ENCODE measurements at regions not wholly inside any gene's neighbourhood (a gene's known extent, or its start where the extent isn't known, plus 50 kb on each side); places are given as distances from the start of the nearest gene placed in this dataset.

GRCh38 chr13:39253774-39254173, 215.5 kb downstream of the NHLRC3 start:
- Histone ChIP-seq H3K4me1 (ENCODE audit: insufficient read depth, insufficient read length) (no peaks in the 10 kb centered on the region), H3K36me3 (ENCODE audit: insufficient read depth, insufficient read length, low read length) (no peaks in the 10 kb centered on the region), H3K9me3 (ENCODE audit: insufficient read depth, low read length) (no peaks in the 10 kb centered on the region), H3K9ac (ENCODE audit: insufficient read length, low read depth) (no peak overlapping the region), H3K27me3 (ENCODE audit: insufficient read depth, insufficient read length) (no peaks in the 10 kb centered on the region), H3K4me3 (ENCODE audit: insufficient read length, low read depth) (no peak overlapping the region)
- TF ChIP-seq SUZ12 (IDR thresholded peaks at IDR 0.05; ENCODE audit: extremely low read depth, insufficient read depth, insufficient read length) (no peak), YY1 (IDR thresholded peaks at IDR 0.05; ENCODE audit: insufficient read depth, insufficient read length) (no peak), ZNF274 (IDR thresholded peaks at IDR 0.05; ENCODE audit: low read depth, low read length) (no peak)
- DNase-seq (ENCODE audit: low read depth, low spot score) = no peak

GRCh38 chr13:39254601-39255000, 216.3 kb downstream of the NHLRC3 start:
- TF ChIP-seq ZNF274 (IDR thresholded peaks at IDR 0.05; ENCODE audit: low read depth, low read length) (no peak), SUZ12 (IDR thresholded peaks at IDR 0.05; ENCODE audit: extremely low read depth, insufficient read depth, insufficient read length) (no peak), YY1 (IDR thresholded peaks at IDR 0.05; ENCODE audit: insufficient read depth, insufficient read length) (no peak)

GRCh38 chr13:39257642-39258041, 219.4 kb downstream of the NHLRC3 start:
- H3K36me3 ChIP-seq (ENCODE audit: insufficient read depth, insufficient read length, low read length) = no peaks in the 10 kb centered on the region
- no peaks in the 10 kb centered on the region for H3K27me3 ChIP-seq (ENCODE audit: insufficient read depth, insufficient read length)
- DNase-seq (ENCODE audit: low read depth, low spot score) = no peak
- H3K9me3 ChIP-seq (ENCODE audit: insufficient read depth, low read length) = no peaks in the 10 kb centered on the region
- no peaks in the 10 kb centered on the region for H3K4me1 ChIP-seq (ENCODE audit: insufficient read depth, insufficient read length)
- no peak overlapping the region for H3K4me3 ChIP-seq (ENCODE audit: insufficient read length, low read depth)
- TF ChIP-seq YY1 (IDR thresholded peaks at IDR 0.05; ENCODE audit: insufficient read depth, insufficient read length) (no peak), SUZ12 (IDR thresholded peaks at IDR 0.05; ENCODE audit: extremely low read depth, insufficient read depth, insufficient read length) (no peak), ZNF274 (IDR thresholded peaks at IDR 0.05; ENCODE audit: low read depth, low read length) (no peak)
- H3K9ac ChIP-seq (ENCODE audit: insufficient read length, low read depth) = no peak overlapping the region

More at GRCh38 chr13:39254601-39255000, 216.3 kb downstream of the NHLRC3 start:
- no peak overlapping the region for H3K9ac ChIP-seq (ENCODE audit: insufficient read length, low read depth)
- no peaks in the 10 kb centered on the region for H3K4me1 ChIP-seq (ENCODE audit: insufficient read depth, insufficient read length)
- DNase-seq (ENCODE audit: low read depth, low spot score) = no peak
- no peaks in the 10 kb centered on the region for H3K9me3 ChIP-seq (ENCODE audit: insufficient read depth, low read length)
- no peaks in the 10 kb centered on the region for H3K27me3 ChIP-seq (ENCODE audit: insufficient read depth, insufficient read length)
- no peaks in the 10 kb centered on the region for H3K36me3 ChIP-seq (ENCODE audit: insufficient read depth, insufficient read length, low read length)
- no peak overlapping the region for H3K4me3 ChIP-seq (ENCODE audit: insufficient read length, low read depth)

GRCh38 chr13:39259371-39260140, 221.3 kb downstream of the NHLRC3 start:
- H3K9me3 ChIP-seq (ENCODE audit: insufficient read depth, low read length) = no peaks in the 10 kb centered on the region
- H3K27me3 ChIP-seq (ENCODE audit: insufficient read depth, insufficient read length) = no peaks in the 10 kb centered on the region
- DNase-seq (ENCODE audit: low read depth, low spot score) = no peak
- TF ChIP-seq YY1 (IDR thresholded peaks at IDR 0.05; ENCODE audit: insufficient read depth, insufficient read length) (no peak), SUZ12 (IDR thresholded peaks at IDR 0.05; ENCODE audit: extremely low read depth, insufficient read depth, insufficient read length) (no peak), ZNF274 (IDR thresholded peaks at IDR 0.05; ENCODE audit: low read depth, low read length) (no peak)
- H3K4me1 ChIP-seq (ENCODE audit: insufficient read depth, insufficient read length) = no peaks in the 10 kb centered on the region
- H3K9ac ChIP-seq (ENCODE audit: insufficient read length, low read depth) = no peak overlapping the region
- H3K4me3 ChIP-seq (ENCODE audit: insufficient read length, low read depth) = no peak overlapping the region
- H3K36me3 ChIP-seq (ENCODE audit: insufficient read depth, insufficient read length, low read length) = no peaks in the 10 kb centered on the region

- Histone ChIP-seq H3K9ac (ENCODE audit: insufficient read length, low read depth) (no peak overlapping the region), H3K27me3 (ENCODE audit: insufficient read depth, insufficient read length) (no peaks in the 10 kb centered on the region), H3K4me3 (ENCODE audit: insufficient read length, low read depth) (no peak overlapping the region), H3K36me3 (ENCODE audit: insufficient read depth, insufficient read length, low read length) (no peaks in the 10 kb centered on the region), H3K9me3 (ENCODE audit: insufficient read depth, low read length) (peaks cover 6% of the 10 kb centered on the region; the same call in 1 of the 2 replicates), H3K4me1 (ENCODE audit: insufficient read depth, insufficient read length) (no peaks in the 10 kb centered on the region)
- TF ChIP-seq SUZ12 (IDR thresholded peaks at IDR 0.05; ENCODE audit: extremely low read depth, insufficient read depth, insufficient read length) (no peak), YY1 (IDR thresholded peaks at IDR 0.05; ENCODE audit: insufficient read depth, insufficient read length) (no peak), ZNF274 (IDR thresholded peaks at IDR 0.05; ENCODE audit: low read depth, low read length) (no peak)
- DNase-seq (ENCODE audit: low read depth, low spot score) = no peak
Measured at GRCh38 chr13:39263033-39263432, 224.8 kb downstream of the NHLRC3 start.

- H3K9ac ChIP-seq (ENCODE audit: insufficient read length, low read depth) = no peak overlapping the region
- no peaks in the 10 kb centered on the region for H3K4me1 ChIP-seq (ENCODE audit: insufficient read depth, insufficient read length)
- no peaks in the 10 kb centered on the region for H3K36me3 ChIP-seq (ENCODE audit: insufficient read depth, insufficient read length, low read length)
- no peak for DNase-seq (ENCODE audit: low read depth, low spot score)
- no peaks in the 10 kb centered on the region for H3K27me3 ChIP-seq (ENCODE audit: insufficient read depth, insufficient read length)
- TF ChIP-seq YY1 (IDR thresholded peaks at IDR 0.05; ENCODE audit: insufficient read depth, insufficient read length) = no peak
- no peak overlapping the region for H3K4me3 ChIP-seq (ENCODE audit: insufficient read length, low read depth)
- H3K9me3 ChIP-seq (ENCODE audit: insufficient read depth, low read length) = peaks cover 6% of the 10 kb centered on the region; the same call in 1 of the 2 replicates
Measured at GRCh38 chr13:39263531-39263930, 225.3 kb downstream of the NHLRC3 start.

GRCh38 chr13:39266426-39266825, 228.2 kb downstream of the NHLRC3 start:
- H3K4me1 ChIP-seq (ENCODE audit: insufficient read depth, insufficient read length) = no peaks in the 10 kb centered on the region
- DNase-seq (ENCODE audit: low read depth, low spot score) = no peak
- peaks cover 6% of the 10 kb centered on the region; the same call in 1 of the 2 replicates for H3K9me3 ChIP-seq (ENCODE audit: insufficient read depth, low read length)
- TF ChIP-seq SUZ12 (IDR thresholded peaks at IDR 0.05; ENCODE audit: extremely low read depth, insufficient read depth, insufficient read length) = no peak
- no peak for TF ChIP-seq ZNF274 (IDR thresholded peaks at IDR 0.05; ENCODE audit: low read depth, low read length)
- no peak for TF ChIP-seq YY1 (IDR thresholded peaks at IDR 0.05; ENCODE audit: insufficient read depth, insufficient read length)
- no peaks in the 10 kb centered on the region for H3K27me3 ChIP-seq (ENCODE audit: insufficient read depth, insufficient read length)
- no peak overlapping the region for H3K9ac ChIP-seq (ENCODE audit: insufficient read length, low read depth)
- no peaks in the 10 kb centered on the region for H3K36me3 ChIP-seq (ENCODE audit: insufficient read depth, insufficient read length, low read length)
- no peak overlapping the region for H3K4me3 ChIP-seq (ENCODE audit: insufficient read length, low read depth)
